Caco-2 (cell line): ENCODE measurements at regions not wholly inside any gene's neighbourhood (a gene's known extent, or its start where the extent isn't known, plus 50 kb on each side); places are given as distances from the start of the nearest gene placed in this dataset.

Experiments
- BruUV-seq: library from RNA; stranded (reverse); fragments of 400-500 nt; replicated peaks from 2 replicates; lab custom pipeline; 2021; lab: Mats Ljungman, UMichigan
- CTCF ChIA-PET: fragments of 300-600 bp; sonication (Branson Sonifier 250); formaldehyde crosslinking; loops from one replicate; lab custom pipeline; 2022; ENCODE audit warnings: antibody characterized with exemption; lab: Charles Lee
- POLR2A ChIA-PET: fragments of 300-600 bp; sonication (Branson Sonifier 250); formaldehyde crosslinking; loops from one replicate; lab custom pipeline; 2022; ENCODE audit warnings: antibody characterized with exemption; lab: Charles Lee
- DNase-seq, 2 experiments: peaks; one replicate each; pipeline versions ENCODE4 v3.0.0 to v3.0.0-alpha.2; 2020 to 2022
- H3K27me3 ChIP-seq: replicated peaks from 2 replicates; pipeline ENCODE4 v1.6.0; 2011; ENCODE audit warnings: low read length; ENCODE audit not compliant: control insufficient read depth, insufficient read depth
- H3K36me3 ChIP-seq: 2 replicates; pipeline ENCODE4 v1.5.1; 2011; ENCODE audit warnings: low read length; ENCODE audit not compliant: control insufficient read depth, insufficient read depth
- H3K4me1 ChIP-seq: fragments of 250-450 bp; sonication (Bioruptor Pico); 2 replicates; pipeline ENCODE4 v1.5.1; 2020; ENCODE audit warnings: mild to moderate bottlenecking
- H3K4me3 ChIP-seq: 2 replicates; pipeline ENCODE4 v1.5.1; 2011; ENCODE audit warnings: low read depth, mild to moderate bottlenecking, control low read depth, low read length
- H3K9me3 ChIP-seq: fragments of 250-450 bp; sonication (Bioruptor Pico); 2 replicates; pipeline ENCODE4 v1.5.1; 2020; ENCODE audit warnings: mild to moderate bottlenecking, moderate library complexity
- H3K27ac Mint-ChIP-seq: one replicate; pipeline ENCODE4 v1.8.0; 2022; ENCODE audit warnings: mixed read lengths; ENCODE audit not compliant: unreplicated experiment
- H3K27me3 Mint-ChIP-seq: one replicate; pipeline ENCODE4 v1.8.0; 2022; ENCODE audit warnings: mixed read lengths; ENCODE audit not compliant: insufficient read depth, unreplicated experiment
- H3K36me3 Mint-ChIP-seq: one replicate; pipeline ENCODE4 v1.8.0; 2022; ENCODE audit warnings: mild to moderate bottlenecking, mixed read lengths; ENCODE audit not compliant: insufficient read depth, unreplicated experiment
- H3K4me1 Mint-ChIP-seq: one replicate; pipeline ENCODE4 v1.8.0; 2022; ENCODE audit warnings: low read depth, mixed read lengths; ENCODE audit not compliant: unreplicated experiment
- H3K4me3 Mint-ChIP-seq: one replicate; pipeline ENCODE4 v1.8.0; 2022; ENCODE audit warnings: mild to moderate bottlenecking, moderate library complexity, mixed read lengths; ENCODE audit not compliant: unreplicated experiment
- H3K9me3 Mint-ChIP-seq: one replicate; pipeline ENCODE4 v1.8.0; 2022; ENCODE audit warnings: mixed read lengths; ENCODE audit not compliant: unreplicated experiment
- intact Hi-C: fragments of 100-400 bp; cut with micrococcal nuclease; formaldehyde crosslinking; loops from one replicate; pipeline ENCODE4 v1.10.0; 2022; ENCODE audit not compliant: unreplicated experiment
- TF ChIP-seq, protein P1 (sequence below), 2 experiments: fragments of 200-600 bp in 1 of 2; IDR thresholded peaks; 1 replicate in 1 of 2; 2 replicates in 1 of 2; pipeline versions ENCODE4 v1.5.1 to v1.8.0; 2011 to 2022; ENCODE audit warnings: antibody characterized with exemption in 1 of 2, control low read depth in 1 of 2, inconsistent platforms in 1 of 2, low read depth in 1 of 2, low read length in 1 of 2, mild to moderate bottlenecking in 1 of 2, moderate library complexity in 1 of 2; ENCODE audit not compliant: insufficient read depth in 1 of 2, severe bottlenecking in 1 of 2, unreplicated experiment in 1 of 2

- ChIA-PET POLR2A (no interaction called here), CTCF (no interaction called here)
- H3K9me3 Mint-ChIP-seq = no peaks in the 10 kb centered on the region
- H3K4me1 Mint-ChIP-seq = no peaks in the 10 kb centered on the region
- intact Hi-C loops = no loop called here
- H3K27me3 Mint-ChIP-seq = no peaks in the 10 kb centered on the region
- no peak overlapping the region for H3K4me3 Mint-ChIP-seq
- DNase-seq = no peak
- no peaks in the 10 kb centered on the region for H3K9me3 ChIP-seq
- no peak overlapping the region for H3K27ac Mint-ChIP-seq
- no TSS peak for BruUV-seq
- TF ChIP-seq, protein P1, sequence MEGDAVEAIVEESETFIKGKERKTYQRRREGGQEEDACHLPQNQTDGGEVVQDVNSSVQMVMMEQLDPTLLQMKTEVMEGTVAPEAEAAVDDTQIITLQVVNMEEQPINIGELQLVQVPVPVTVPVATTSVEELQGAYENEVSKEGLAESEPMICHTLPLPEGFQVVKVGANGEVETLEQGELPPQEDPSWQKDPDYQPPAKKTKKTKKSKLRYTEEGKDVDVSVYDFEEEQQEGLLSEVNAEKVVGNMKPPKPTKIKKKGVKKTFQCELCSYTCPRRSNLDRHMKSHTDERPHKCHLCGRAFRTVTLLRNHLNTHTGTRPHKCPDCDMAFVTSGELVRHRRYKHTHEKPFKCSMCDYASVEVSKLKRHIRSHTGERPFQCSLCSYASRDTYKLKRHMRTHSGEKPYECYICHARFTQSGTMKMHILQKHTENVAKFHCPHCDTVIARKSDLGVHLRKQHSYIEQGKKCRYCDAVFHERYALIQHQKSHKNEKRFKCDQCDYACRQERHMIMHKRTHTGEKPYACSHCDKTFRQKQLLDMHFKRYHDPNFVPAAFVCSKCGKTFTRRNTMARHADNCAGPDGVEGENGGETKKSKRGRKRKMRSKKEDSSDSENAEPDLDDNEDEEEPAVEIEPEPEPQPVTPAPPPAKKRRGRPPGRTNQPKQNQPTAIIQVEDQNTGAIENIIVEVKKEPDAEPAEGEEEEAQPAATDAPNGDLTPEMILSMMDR (IDR thresholded peaks at IDR 0.05; ENCODE audit: insufficient read depth in 1 of 2, low read depth in 1 of 2, low read length in 1 of 2, severe bottlenecking in 1 of 2, unreplicated experiment in 1 of 2) = no peak
- no peaks in the 10 kb centered on the region for H3K27me3 ChIP-seq
- H3K4me3 ChIP-seq = no peak overlapping the region
- H3K4me1 ChIP-seq = no peaks in the 10 kb centered on the region
- H3K36me3 Mint-ChIP-seq = no peaks in the 10 kb centered on the region
- no peaks in the 10 kb centered on the region for H3K36me3 ChIP-seq
These were observed 343.4 kb downstream of the ADAMTS20 start for GRCh38 chr12:43208627-43209026.

DNA sequence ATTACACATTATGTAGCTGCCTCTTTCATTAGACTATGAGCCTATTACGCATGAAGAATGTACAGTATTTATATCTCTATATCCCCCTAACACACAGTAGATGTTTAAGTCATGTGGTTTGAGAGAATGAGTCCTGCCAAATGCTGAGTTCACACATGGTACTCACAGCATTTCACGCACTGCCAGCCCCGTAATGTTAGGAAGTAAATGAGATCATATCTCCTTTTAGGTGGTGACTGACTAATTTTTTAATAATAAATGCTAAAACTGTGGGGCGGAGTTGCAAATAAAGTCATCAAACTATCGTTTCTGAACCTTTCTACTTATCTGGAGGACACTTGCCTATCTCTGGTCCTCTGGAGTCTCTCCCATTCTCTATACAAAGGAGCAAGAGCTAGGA, 343.8 kb downstream of the ADAMTS20 start:
- no TSS peak for BruUV-seq
- H3K9me3 ChIP-seq = no peaks in the 10 kb centered on the region
- Mint-ChIP-seq H3K27me3 (no peaks in the 10 kb centered on the region), H3K27ac (no peak overlapping the region), H3K9me3 (no peaks in the 10 kb centered on the region), H3K4me3 (no peak overlapping the region), H3K4me1 (no peaks in the 10 kb centered on the region), H3K36me3 (no peaks in the 10 kb centered on the region)
- no peak overlapping the region for H3K4me3 ChIP-seq
- no peak for DNase-seq
- H3K27me3 ChIP-seq = no peaks in the 10 kb centered on the region
- ChIA-PET POLR2A (no interaction called here), CTCF (no interaction called here)
- H3K4me1 ChIP-seq = no peaks in the 10 kb centered on the region
- H3K36me3 ChIP-seq = no peaks in the 10 kb centered on the region
- TF ChIP-seq, protein P1 (IDR thresholded peaks at IDR 0.05; ENCODE audit: insufficient read depth in 1 of 2, low read depth in 1 of 2, low read length in 1 of 2, severe bottlenecking in 1 of 2, unreplicated experiment in 1 of 2) = no peak
- intact Hi-C loops = no loop called here

- Mint-ChIP-seq H3K36me3 (no peaks in the 10 kb centered on the region), H3K4me3 (no peak overlapping the region), H3K4me1 (no peaks in the 10 kb centered on the region), H3K27me3 (no peaks in the 10 kb centered on the region), H3K27ac (no peak overlapping the region), H3K9me3 (no peaks in the 10 kb centered on the region)
- POLR2A ChIA-PET = no interaction called here
- H3K4me1 ChIP-seq = no peaks in the 10 kb centered on the region
- intact Hi-C loops = no loop called here
- no peak for DNase-seq
- BruUV-seq = no TSS peak
- CTCF ChIA-PET = no interaction called here
- H3K36me3 ChIP-seq = no peaks in the 10 kb centered on the region
- H3K4me3 ChIP-seq = no peak overlapping the region
- H3K27me3 ChIP-seq = no peaks in the 10 kb centered on the region
- H3K9me3 ChIP-seq = no peaks in the 10 kb centered on the region
- TF ChIP-seq, protein P1 (IDR thresholded peaks at IDR 0.05; ENCODE audit: insufficient read depth in 1 of 2, low read depth in 1 of 2, low read length in 1 of 2, severe bottlenecking in 1 of 2, unreplicated experiment in 1 of 2) = no peak
These were observed 345.6 kb downstream of the ADAMTS20 start for GRCh38 chr12:43206396-43206795.
